ENCODE measurements at regions not wholly inside any gene's neighbourhood (a gene's known extent, or its start where the extent isn't known, plus 50 kb on each side); places are given as distances from the start of the nearest gene placed in this dataset.

- TF ChIP-seq, protein P1, sequence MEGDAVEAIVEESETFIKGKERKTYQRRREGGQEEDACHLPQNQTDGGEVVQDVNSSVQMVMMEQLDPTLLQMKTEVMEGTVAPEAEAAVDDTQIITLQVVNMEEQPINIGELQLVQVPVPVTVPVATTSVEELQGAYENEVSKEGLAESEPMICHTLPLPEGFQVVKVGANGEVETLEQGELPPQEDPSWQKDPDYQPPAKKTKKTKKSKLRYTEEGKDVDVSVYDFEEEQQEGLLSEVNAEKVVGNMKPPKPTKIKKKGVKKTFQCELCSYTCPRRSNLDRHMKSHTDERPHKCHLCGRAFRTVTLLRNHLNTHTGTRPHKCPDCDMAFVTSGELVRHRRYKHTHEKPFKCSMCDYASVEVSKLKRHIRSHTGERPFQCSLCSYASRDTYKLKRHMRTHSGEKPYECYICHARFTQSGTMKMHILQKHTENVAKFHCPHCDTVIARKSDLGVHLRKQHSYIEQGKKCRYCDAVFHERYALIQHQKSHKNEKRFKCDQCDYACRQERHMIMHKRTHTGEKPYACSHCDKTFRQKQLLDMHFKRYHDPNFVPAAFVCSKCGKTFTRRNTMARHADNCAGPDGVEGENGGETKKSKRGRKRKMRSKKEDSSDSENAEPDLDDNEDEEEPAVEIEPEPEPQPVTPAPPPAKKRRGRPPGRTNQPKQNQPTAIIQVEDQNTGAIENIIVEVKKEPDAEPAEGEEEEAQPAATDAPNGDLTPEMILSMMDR (IDR thresholded peaks at IDR 0.05; ENCODE audit: low read depth, low read length): no peak
- no peak for TF ChIP-seq EZH2phosphoT487 (IDR thresholded peaks at IDR 0.05; ENCODE audit: low read depth)
Observed at GRCh38 chr11:93082900-93083299, 113.4 kb downstream of the MTNR1B start.
